SK-N-SH (cell line): ENCODE measurements at regions not wholly inside any gene's neighbourhood (a gene's known extent, or its start where the extent isn't known, plus 50 kb on each side); places are given as distances from the start of the nearest gene placed in this dataset.

Experiments used
- CHD2 ChIP-seq: fragments of 150-350 bp; IDR thresholded peaks from 2 replicates; pipeline ENCODE4 v1.6.1; 2018; ENCODE audit warnings: low read length; ENCODE audit not compliant: partially characterized antibody
- CTCF ChIP-seq: fragments of 200-600 bp; sonication (generic); IDR thresholded peaks from 2 replicates; pipeline ENCODE4 v1.6.1; 2017; ENCODE audit warnings: antibody characterized with exemption, mild to moderate bottlenecking, moderate library complexity
- ELF1 ChIP-seq: IDR thresholded peaks from 2 replicates; pipeline ENCODE4 v1.4.0; 2012
- EZH2phosphoT487 ChIP-seq: fragments of 200-600 bp; sonication (generic); IDR thresholded peaks from 2 replicates; pipeline ENCODE4 v1.6.1; 2017; ENCODE audit warnings: low read depth, mixed run types, mild to moderate bottlenecking, antibody characterized with exemption, moderate library complexity, borderline replicate concordance
- GABPA ChIP-seq: IDR thresholded peaks from 2 replicates; pipeline ENCODE4 v1.4.0; 2012; ENCODE audit warnings: low read depth, mild to moderate bottlenecking
- JUND ChIP-seq: IDR thresholded peaks from 2 replicates; pipeline ENCODE4 v1.4.0; 2012
- POLR2AphosphoS5 ChIP-seq: IDR thresholded peaks from 2 replicates; pipeline ENCODE4 v1.6.1; 2012; ENCODE audit warnings: low read depth, low read length
- SMC3 ChIP-seq: IDR thresholded peaks from 2 replicates; pipeline ENCODE4 v1.6.1; 2012; ENCODE audit warnings: low read depth, low read length, improper control_type of control experiment
- TCF12 ChIP-seq: IDR thresholded peaks from 2 replicates; pipeline ENCODE4 v1.4.0; 2012
- TF ChIP-seq, protein P1 (sequence below): IDR thresholded peaks from 2 replicates; pipeline ENCODE4 v1.4.0; 2012; ENCODE audit warnings: low read depth
- TF ChIP-seq, protein P2 (sequence below): IDR thresholded peaks from 2 replicates; pipeline ENCODE4 v1.4.0; 2012; ENCODE audit warnings: low read depth, borderline replicate concordance

DNA sequence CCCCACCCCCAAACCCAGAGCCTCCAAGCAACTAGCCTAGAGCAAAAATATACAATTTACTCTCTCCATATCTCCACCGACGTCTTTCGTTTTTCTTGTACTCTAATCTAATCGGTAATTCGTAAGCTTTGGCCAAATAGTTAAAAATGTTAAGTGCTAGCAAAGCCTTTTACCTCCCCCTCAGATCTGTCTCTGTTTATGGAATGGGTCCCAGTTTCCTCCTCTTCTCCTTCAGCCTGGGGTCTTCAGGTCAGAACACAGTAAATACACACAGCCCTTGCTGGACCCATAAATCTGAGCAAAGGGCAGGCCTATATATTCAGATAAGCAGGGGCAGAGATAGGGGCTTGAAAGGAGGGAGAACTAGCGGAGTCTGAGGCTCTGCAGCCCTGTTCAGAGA is 267.4 kb downstream of the MEIS1 start:
- TF ChIP-seq CTCF (no peak), CHD2 (no peak), ELF1 (no peak), GABPA (no peak), POLR2AphosphoS5 (no peak), TCF12 (no peak), JUND (no peak), SMC3 (no peak), EZH2phosphoT487 (no peak)
- TF ChIP-seq, protein P1, sequence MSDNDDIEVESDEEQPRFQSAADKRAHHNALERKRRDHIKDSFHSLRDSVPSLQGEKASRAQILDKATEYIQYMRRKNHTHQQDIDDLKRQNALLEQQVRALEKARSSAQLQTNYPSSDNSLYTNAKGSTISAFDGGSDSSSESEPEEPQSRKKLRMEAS, result no peak
- TF ChIP-seq, protein P2, sequence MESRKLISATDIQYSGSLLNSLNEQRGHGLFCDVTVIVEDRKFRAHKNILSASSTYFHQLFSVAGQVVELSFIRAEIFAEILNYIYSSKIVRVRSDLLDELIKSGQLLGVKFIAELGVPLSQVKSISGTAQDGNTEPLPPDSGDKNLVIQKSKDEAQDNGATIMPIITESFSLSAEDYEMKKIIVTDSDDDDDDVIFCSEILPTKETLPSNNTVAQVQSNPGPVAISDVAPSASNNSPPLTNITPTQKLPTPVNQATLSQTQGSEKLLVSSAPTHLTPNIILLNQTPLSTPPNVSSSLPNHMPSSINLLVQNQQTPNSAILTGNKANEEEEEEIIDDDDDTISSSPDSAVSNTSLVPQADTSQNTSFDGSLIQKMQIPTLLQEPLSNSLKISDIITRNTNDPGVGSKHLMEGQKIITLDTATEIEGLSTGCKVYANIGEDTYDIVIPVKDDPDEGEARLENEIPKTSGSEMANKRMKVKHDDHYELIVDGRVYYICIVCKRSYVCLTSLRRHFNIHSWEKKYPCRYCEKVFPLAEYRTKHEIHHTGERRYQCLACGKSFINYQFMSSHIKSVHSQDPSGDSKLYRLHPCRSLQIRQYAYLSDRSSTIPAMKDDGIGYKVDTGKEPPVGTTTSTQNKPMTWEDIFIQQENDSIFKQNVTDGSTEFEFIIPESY, result no peak
